Body of pancreas (tissue), 4 donors: ENCODE measurements at regions not wholly inside any gene's neighbourhood (a gene's known extent, or its start where the extent isn't known, plus 50 kb on each side); places are given as distances from the start of the nearest gene placed in this dataset.

Source experiments
- ATAC-seq: fragments of 150-250 bp; one replicate; pipeline ENCODE4 v1.9.1; 2016
- DNase-seq, 4 donors: peaks; one replicate each; pipeline ENCODE4 v3.0.0-alpha.2; 2019
- H3K27ac ChIP-seq, 4 donors: fragments of 200-600 bp; sonication (generic); 1 replicate in 3 of 4; 2 replicates in 1 of 4; pipeline versions ENCODE4 v1.5.1 to v1.6.1; 2016 to 2019; ENCODE audit warnings: mild to moderate bottlenecking in 1 of 4, mixed read lengths in 1 of 4, moderate library complexity in 1 of 4
- H3K27me3 ChIP-seq, 2 donors: fragments of 200-600 bp; sonication (generic); one replicate each; pipeline ENCODE4 v1.6.0; 2016; ENCODE audit warnings: mild to moderate bottlenecking in 1 of 2
- H3K36me3 ChIP-seq, 2 donors: fragments of 200-600 bp; sonication (generic); replicated peaks in 1 of 2; 2 replicates each; pipeline ENCODE4 v1.5.1; 2016; ENCODE audit warnings: low read depth in 2 of 2; ENCODE audit not compliant: insufficient read depth in 1 of 2
- H3K4me1 ChIP-seq: fragments of 200-600 bp; sonication (generic); one replicate; pipeline ENCODE4 v1.6.0; 2016
- H3K4me3 ChIP-seq, 2 donors: fragments of 200-600 bp; sonication (generic); 1 replicate in 1 of 2; 2 replicates in 1 of 2; pipeline ENCODE4 v1.5.1; 2016 to 2019
- H3K9me3 ChIP-seq, 3 donors: fragments of 200-600 bp; sonication (generic); 1 replicate in 2 of 3; 2 replicates in 1 of 3; pipeline ENCODE4 v1.5.1; 2016
- CTCF ChIP-seq, 7 experiments: fragments of 450-650 bp in 4 of 7; fragments of 200-600 bp in 3 of 7; sonication (generic) in 3 of 7; IDR thresholded peaks; one replicate each; pipeline ENCODE4 v1.5.1; 2016 to 2019; ENCODE audit warnings: antibody characterized with exemption in 7 of 7
- POLR2A ChIP-seq, 3 donors: fragments of 450-650 bp; IDR thresholded peaks; one replicate each; pipeline ENCODE4 v1.6.1; 2016; ENCODE audit warnings: antibody characterized with exemption in 3 of 3, mild to moderate bottlenecking in 2 of 3
- WGBS, 2 donors: methylation state at CpG; one replicate each; pipeline ENCODE4 v1.1.5; 2017; 5-methylcytosine and 5-hydroxymethylcytosine counted together
- intact Hi-C: fragments of 100-400 bp; cut with DNase I; formaldehyde crosslinking; loops from one replicate; pipeline ENCODE4 v1.15.1; 2023

- no peaks in the 10 kb centered on the region for H3K4me1 ChIP-seq
- H3K27me3 ChIP-seq, result no peaks in the 10 kb centered on the region
- TF ChIP-seq POLR2A (IDR thresholded peaks at IDR 0.05) (no peak), CTCF (IDR thresholded peaks at IDR 0.05) (no peak)
- no peak overlapping the region for H3K4me3 ChIP-seq
- DNase-seq (no peak), ATAC-seq (no peak)
- intact Hi-C loops, result no loop called here
- 30% methylated on average over 7 of the region's 7 CpGs; no CpG with 5 or more reads in 1 of the 2 donors for WGBS, 2 donors
- no peaks in the 10 kb centered on the region for H3K9me3 ChIP-seq
- no peaks in the 10 kb centered on the region for H3K36me3 ChIP-seq
- H3K27ac ChIP-seq, result no peak overlapping the region
Observed at GRCh38 chr2:3940661-3941060, 237.3 kb downstream of the DCDC2C start.

GRCh38 chr2:3942841-3943240 lies 239.5 kb downstream of the DCDC2C start:
- no peak for DNase-seq
- ATAC-seq, result no peak
- H3K9me3 ChIP-seq, result no peaks in the 10 kb centered on the region
- TF ChIP-seq POLR2A (IDR thresholded peaks at IDR 0.05), result no peak
- no peak for TF ChIP-seq CTCF (IDR thresholded peaks at IDR 0.05)
- no peaks in the 10 kb centered on the region for H3K27me3 ChIP-seq
- H3K4me1 ChIP-seq, result no peaks in the 10 kb centered on the region
- no peaks in the 10 kb centered on the region for H3K36me3 ChIP-seq
- intact Hi-C loops, result no loop called here
- WGBS, 2 donors, result 80 to 94% methylated on average over 8 to 19 of the region's 20 CpGs
- no peak overlapping the region for H3K27ac ChIP-seq
- no peak overlapping the region for H3K4me3 ChIP-seq

- DNase-seq (no peak), ATAC-seq (no peak)
- no peaks in the 10 kb centered on the region for H3K27me3 ChIP-seq
- H3K4me1 ChIP-seq, result no peaks in the 10 kb centered on the region
- intact Hi-C loops, result no loop called here
- H3K36me3 ChIP-seq, result no peaks in the 10 kb centered on the region
- H3K9me3 ChIP-seq, result no peaks in the 10 kb centered on the region
- no peak overlapping the region for H3K27ac ChIP-seq
- TF ChIP-seq POLR2A (IDR thresholded peaks at IDR 0.05) (no peak), CTCF (IDR thresholded peaks at IDR 0.05) (no peak)
- 43 to 49% methylated on average over 4 of the region's 4 CpGs for WGBS, 2 donors
- H3K4me3 ChIP-seq, result no peak overlapping the region
Observed at GRCh38 chr2:3944071-3944470, 240.7 kb downstream of the DCDC2C start.

- ATAC-seq, result no peak
- no peaks in the 10 kb centered on the region for H3K36me3 ChIP-seq
- WGBS, 2 donors, result 70 to 72% methylated on average over 3 of the region's 3 CpGs
- no peaks in the 10 kb centered on the region for H3K4me1 ChIP-seq
- no peak for DNase-seq
- no peak for TF ChIP-seq CTCF (IDR thresholded peaks at IDR 0.05)
- no peak for TF ChIP-seq POLR2A (IDR thresholded peaks at IDR 0.05)
- intact Hi-C loops, result no loop called here
- no peaks in the 10 kb centered on the region for H3K9me3 ChIP-seq
- H3K27ac ChIP-seq, result no peak overlapping the region
- H3K4me3 ChIP-seq, result no peak overlapping the region
- no peaks in the 10 kb centered on the region for H3K27me3 ChIP-seq
Observed at GRCh38 chr2:3944841-3945240, 241.5 kb downstream of the DCDC2C start.

GRCh38 chr2:3948191-3948590 lies 244.8 kb downstream of the DCDC2C start:
- ATAC-seq (no peak), DNase-seq (no peak)
- Histone ChIP-seq H3K9me3 (no peaks in the 10 kb centered on the region), H3K4me3 (no peak overlapping the region), H3K27me3 (no peaks in the 10 kb centered on the region), H3K4me1 (no peaks in the 10 kb centered on the region), H3K36me3 (no peaks in the 10 kb centered on the region), H3K27ac (no peak overlapping the region)
- intact Hi-C loops, result no loop called here
- TF ChIP-seq CTCF (IDR thresholded peaks at IDR 0.05) (no peak), POLR2A (IDR thresholded peaks at IDR 0.05) (no peak)
- WGBS, 2 donors, result 32 to 42% methylated on average over 7 of the region's 7 CpGs
